Keratinocyte (primary cell): ENCODE measurements at regions not wholly inside any gene's neighbourhood (a gene's known extent, or its start where the extent isn't known, plus 50 kb on each side); places are given as distances from the start of the nearest gene placed in this dataset.

Source experiments
- CTCF ChIP-seq, 3 experiments: IDR thresholded peaks in 1 of 3; conservative IDR thresholded peaks in 1 of 3; optimal IDR thresholded peaks in 1 of 3; 2 replicates in 2 of 3; 3 replicates in 1 of 3; pipeline versions ENCODE3 to v1.5.1; 2011; ENCODE audit warnings: low read length in 3 of 3, mild to moderate bottlenecking in 3 of 3, moderate library complexity in 2 of 3, control low read depth in 1 of 3, inconsistent platforms in 1 of 3; ENCODE audit not compliant: insufficient read depth in 2 of 3; ENCODE audit errors: extremely low read depth in 1 of 3
- EZH2 ChIP-seq: IDR thresholded peaks from one replicate; pipeline ENCODE4 v1.6.1; 2012; ENCODE audit warnings: inconsistent platforms, mild to moderate bottlenecking, low read length, moderate library complexity

DNA sequence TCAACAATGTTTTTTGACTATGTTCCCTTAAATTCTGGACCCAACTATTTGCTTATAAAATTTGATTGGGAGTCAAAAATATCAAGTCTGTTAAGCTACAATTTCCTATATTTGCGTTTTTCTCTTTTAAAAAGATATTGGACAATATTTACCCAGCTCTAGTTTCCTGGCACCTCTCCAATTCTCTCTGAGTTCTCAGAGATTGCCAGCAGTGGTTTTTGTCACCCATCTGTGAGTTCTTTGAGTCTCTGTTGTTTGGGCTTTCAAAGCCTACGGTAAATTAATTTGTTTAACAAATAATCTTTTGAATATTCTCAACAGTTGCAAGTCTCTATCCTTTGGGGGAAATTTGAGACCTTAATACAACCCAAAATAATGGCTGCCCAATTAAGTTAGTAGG lies 174.2 kb upstream of the PUM3 start:
- no peak for TF ChIP-seq CTCF (optimal IDR thresholded peaks at IDR 0.05 in 1 of 3, IDR thresholded peaks at IDR 0.05 in 1 of 3, conservative IDR thresholded peaks at IDR 0.05 in 1 of 3; ENCODE audit: extremely low read depth in 1 of 3, insufficient read depth in 2 of 3, low read length in 3 of 3)
- no peak for TF ChIP-seq EZH2
